OCI-LY3 (cell line): ENCODE measurements at regions not wholly inside any gene's neighbourhood (a gene's known extent, or its start where the extent isn't known, plus 50 kb on each side); places are given as distances from the start of the nearest gene placed in this dataset.

Source experiments
- H2AFZ ChIP-seq: fragments of 200-600, 300-600 bp; shearing (Covaris generic); 2 replicates; pipeline ENCODE4 v1.6.0; 2014; ENCODE audit warnings: antibody characterized with exemption, low read depth, low read length
- H3K27ac ChIP-seq: fragments of 200-600, 300-600 bp; sonication (generic); 2 replicates; pipeline ENCODE4 v1.5.1; 2014; ENCODE audit warnings: mild to moderate bottlenecking, low read length, moderate library complexity, mixed read lengths
- H3K27me3 ChIP-seq: fragments of 200-600, 300-600 bp; sonication (generic); 2 replicates; pipeline ENCODE4 v1.6.1; 2014; ENCODE audit warnings: low read depth, low read length, mixed read lengths
- H3K36me3 ChIP-seq: fragments of 200-600, 300-600 bp; sonication (generic); replicated peaks from 2 replicates; pipeline ENCODE3; 2014; ENCODE audit warnings: low read depth, low read length, mixed read lengths
- H3K4me1 ChIP-seq: fragments of 300-600, 200-600 bp; sonication (generic); 2 replicates; pipeline ENCODE4 v1.6.1; 2014; ENCODE audit warnings: low read length, mixed read lengths
- H3K4me2 ChIP-seq: fragments of 200-600, 300-600 bp; sonication (generic); 2 replicates; pipeline ENCODE4 v1.6.1; 2014; ENCODE audit warnings: low read length, mixed read lengths
- H3K4me3 ChIP-seq: fragments of 300-600, 200-600 bp; sonication (generic); 2 replicates; pipeline ENCODE4 v1.5.1; 2014; ENCODE audit warnings: antibody characterized with exemption, mild to moderate bottlenecking, low read length, moderate library complexity
- H3K79me2 ChIP-seq: fragments of 300-600, 200-600 bp; shearing (Covaris generic); 2 replicates; pipeline ENCODE4 v1.6.1; 2014; ENCODE audit warnings: mild to moderate bottlenecking, low read length, mixed read lengths
- H3K9ac ChIP-seq: fragments of 300-600, 200-600 bp; shearing (Covaris generic); 2 replicates; pipeline ENCODE4 v1.6.0; 2014; ENCODE audit warnings: mild to moderate bottlenecking, low read length, moderate library complexity
- H3K9me3 ChIP-seq: fragments of 200-600, 300-600 bp; shearing (Covaris generic); 2 replicates; pipeline ENCODE4 v1.6.1; 2014; ENCODE audit warnings: low read length, mixed read lengths; ENCODE audit not compliant: insufficient read depth
- H4K20me1 ChIP-seq: fragments of 200-600, 300-600 bp; sonication (generic); 2 replicates; pipeline ENCODE4 v1.6.1; 2016; ENCODE audit warnings: low read length, mixed read lengths; ENCODE audit not compliant: insufficient read depth
- CTCF ChIP-seq: fragments of 200-600, 300-600 bp; sonication (generic); IDR thresholded peaks from 2 replicates; pipeline ENCODE4 v1.5.1; 2014; ENCODE audit warnings: antibody characterized with exemption, low read length, low read depth
- EZH2phosphoT487 ChIP-seq: fragments of 200-600 bp; shearing (Covaris generic); IDR thresholded peaks from 2 replicates; pipeline ENCODE4 v1.6.1; 2018; ENCODE audit warnings: antibody characterized with exemption, mixed run types, low read depth

GRCh38 chr19:28463493-28464053 lies 749.4 kb downstream of the UQCRFS1 start:
- H3K27ac ChIP-seq, result no peak overlapping the region

GRCh38 chr19:28457620-28458019 lies 755.3 kb downstream of the UQCRFS1 start:
- no peaks in the 10 kb centered on the region for H3K79me2 ChIP-seq
- H3K36me3 ChIP-seq, result no peaks in the 10 kb centered on the region
- H3K27me3 ChIP-seq, result no peaks in the 10 kb centered on the region
- H3K4me3 ChIP-seq, result no peak overlapping the region
- no peak overlapping the region for H3K9ac ChIP-seq
- no peak overlapping the region for H2AFZ ChIP-seq
- no peak overlapping the region for H3K4me2 ChIP-seq
- no peak overlapping the region for H3K27ac ChIP-seq
- no peak for TF ChIP-seq CTCF
- TF ChIP-seq EZH2phosphoT487, result no peak
- peaks cover 8% of the 10 kb centered on the region for H3K4me1 ChIP-seq
- H3K9me3 ChIP-seq, result no peaks in the 10 kb centered on the region
- H4K20me1 ChIP-seq, result no peaks in the 10 kb centered on the region

More at GRCh38 chr19:28463493-28464053, 749.4 kb downstream of the UQCRFS1 start:
- Histone ChIP-seq H3K9ac (no peak overlapping the region), H3K4me1 (peaks cover 39% of the 10 kb centered on the region), H3K27me3 (no peaks in the 10 kb centered on the region), H4K20me1 (no peaks in the 10 kb centered on the region), H3K36me3 (no peaks in the 10 kb centered on the region), H3K4me3 (no peak overlapping the region), H2AFZ (no peak overlapping the region), H3K4me2 (no peak overlapping the region), H3K9me3 (no peaks in the 10 kb centered on the region), H3K79me2 (no peaks in the 10 kb centered on the region)
- no peak for TF ChIP-seq CTCF
- no peak for TF ChIP-seq EZH2phosphoT487

- Histone ChIP-seq H3K27ac (no peak overlapping the region), H3K9me3 (no peaks in the 10 kb centered on the region), H2AFZ (no peak overlapping the region), H3K36me3 (no peaks in the 10 kb centered on the region), H3K27me3 (no peaks in the 10 kb centered on the region), H3K4me1 (peaks cover 8% of the 10 kb centered on the region), H3K9ac (no peak overlapping the region), H4K20me1 (no peaks in the 10 kb centered on the region), H3K4me2 (no peak overlapping the region), H3K4me3 (no peak overlapping the region), H3K79me2 (no peaks in the 10 kb centered on the region)
- TF ChIP-seq CTCF (no peak), EZH2phosphoT487 (no peak)
Observed at GRCh38 chr19:28456708-28457320, 756.1 kb downstream of the UQCRFS1 start.

- no peak for TF ChIP-seq CTCF
- no peak for TF ChIP-seq EZH2phosphoT487
- Histone ChIP-seq H3K9ac (no peak overlapping the region), H3K4me2 (no peak overlapping the region), H3K4me3 (no peak overlapping the region), H3K9me3 (no peaks in the 10 kb centered on the region), H4K20me1 (no peaks in the 10 kb centered on the region), H3K27ac (no peak overlapping the region), H3K36me3 (no peaks in the 10 kb centered on the region), H3K27me3 (no peaks in the 10 kb centered on the region), H2AFZ (no peak overlapping the region), H3K4me1 (peaks cover 8% of the 10 kb centered on the region), H3K79me2 (no peaks in the 10 kb centered on the region)
Observed at GRCh38 chr19:28456252-28456651, 756.7 kb downstream of the UQCRFS1 start.
